OCI-LY7 (cell line): ENCODE measurements at regions not wholly inside any gene's neighbourhood (a gene's known extent, or its start where the extent isn't known, plus 50 kb on each side); places are given as distances from the start of the nearest gene placed in this dataset.

Experiments
- BruUV-seq: library from RNA; stranded (reverse); fragments of 400-500 nt; replicated peaks from 2 replicates; lab custom pipeline; 2021; lab: Mats Ljungman, UMichigan
- CTCF ChIA-PET: fragments of 300-600 bp; sonication (Branson Sonifier 250); formaldehyde crosslinking; loops from one replicate; lab custom pipeline; 2022; ENCODE audit warnings: antibody characterized with exemption; ENCODE audit not compliant: unreplicated experiment; lab: Charles Lee
- POLR2A ChIA-PET: fragments of 300-600 bp; sonication (Branson Sonifier 250); formaldehyde crosslinking; loops from one replicate; lab custom pipeline; 2022; ENCODE audit warnings: antibody characterized with exemption; lab: Charles Lee
- DNase-seq: peaks from one replicate; pipeline ENCODE4 v3.0.0-alpha.2; 2015; ENCODE audit warnings: low spot score
- H2AFZ ChIP-seq: fragments of 200-600 bp; sonication (generic), shearing (Covaris generic); 2 replicates; pipeline ENCODE4 v1.6.1; 2014; ENCODE audit warnings: mild to moderate bottlenecking, antibody characterized with exemption, low read length, moderate library complexity
- H3K27ac ChIP-seq: fragments of 200-600 bp; sonication (generic); 2 replicates; pipeline ENCODE4 v1.5.1; 2014; ENCODE audit warnings: mixed run types, low read depth, mild to moderate bottlenecking, moderate library complexity, low read length, inconsistent platforms; ENCODE audit not compliant: poor library complexity, severe bottlenecking
- H3K36me3 ChIP-seq: fragments of 200-600 bp; sonication (generic); 2 replicates; pipeline ENCODE4 v1.6.1; 2014; ENCODE audit warnings: mild to moderate bottlenecking, antibody characterized with exemption, low read length, moderate library complexity, mixed read lengths; ENCODE audit not compliant: insufficient read depth
- H3K4me1 ChIP-seq: fragments of 200-600 bp; sonication (generic); 2 replicates; pipeline ENCODE4 v1.5.1; 2014; ENCODE audit warnings: mild to moderate bottlenecking, low read length; ENCODE audit not compliant: insufficient read depth, poor library complexity, severe bottlenecking
- H3K4me2 ChIP-seq: fragments of 200-600 bp; sonication (generic); 2 replicates; pipeline ENCODE4 v1.6.1; 2014; ENCODE audit warnings: mild to moderate bottlenecking, low read length
- H3K4me3 ChIP-seq: fragments of 200-600 bp; sonication (generic); 2 replicates; pipeline ENCODE4 v1.5.1; 2014; ENCODE audit warnings: mild to moderate bottlenecking, low read depth, low read length; ENCODE audit not compliant: poor library complexity, severe bottlenecking
- H3K79me2 ChIP-seq: fragments of 200-600 bp; sonication (generic); 2 replicates; pipeline ENCODE4 v1.6.1; 2016; ENCODE audit warnings: low read depth, mild to moderate bottlenecking, low read length, moderate library complexity, mixed read lengths; ENCODE audit not compliant: insufficient read depth
- H3K9me2 ChIP-seq: fragments of 200-600 bp; sonication (generic); 2 replicates; pipeline ENCODE4 v1.6.1; 2016; ENCODE audit warnings: mild to moderate bottlenecking, low read length, mixed read lengths; ENCODE audit not compliant: insufficient read depth
- H3K9me3 ChIP-seq: fragments of 200-600 bp; sonication (generic); 2 replicates; pipeline ENCODE4 v1.6.1; 2014; ENCODE audit warnings: mild to moderate bottlenecking, mixed run types, low read length, mixed read lengths
- H4K20me1 ChIP-seq: fragments of 200-600 bp; sonication (generic); 2 replicates; pipeline ENCODE4 v1.6.1; 2014; ENCODE audit warnings: mild to moderate bottlenecking, antibody characterized with exemption, low read length, moderate library complexity, mixed read lengths; ENCODE audit not compliant: insufficient read depth
- EZH2phosphoT487 ChIP-seq: fragments of 200-600 bp; sonication (generic); IDR thresholded peaks from 2 replicates; pipeline ENCODE4 v1.6.1; 2018; ENCODE audit warnings: low read depth, borderline replicate concordance, mild to moderate bottlenecking, mixed run types, antibody characterized with exemption, low read length, moderate library complexity, mixed read lengths
- intact Hi-C: fragments of 100-400 bp; cut with micrococcal nuclease; formaldehyde crosslinking; loops from one replicate; pipeline ENCODE4 v1.10.0; 2022; ENCODE audit not compliant: unreplicated experiment
- TF ChIP-seq, protein P1 (sequence below): fragments of 200-600 bp; sonication (generic); conservative IDR thresholded peaks from 2 replicates; pipeline ENCODE4 v1.5.1; 2014; ENCODE audit warnings: mild to moderate bottlenecking, antibody characterized with exemption, low read length, moderate library complexity, mixed read lengths

- TF ChIP-seq, protein P1, sequence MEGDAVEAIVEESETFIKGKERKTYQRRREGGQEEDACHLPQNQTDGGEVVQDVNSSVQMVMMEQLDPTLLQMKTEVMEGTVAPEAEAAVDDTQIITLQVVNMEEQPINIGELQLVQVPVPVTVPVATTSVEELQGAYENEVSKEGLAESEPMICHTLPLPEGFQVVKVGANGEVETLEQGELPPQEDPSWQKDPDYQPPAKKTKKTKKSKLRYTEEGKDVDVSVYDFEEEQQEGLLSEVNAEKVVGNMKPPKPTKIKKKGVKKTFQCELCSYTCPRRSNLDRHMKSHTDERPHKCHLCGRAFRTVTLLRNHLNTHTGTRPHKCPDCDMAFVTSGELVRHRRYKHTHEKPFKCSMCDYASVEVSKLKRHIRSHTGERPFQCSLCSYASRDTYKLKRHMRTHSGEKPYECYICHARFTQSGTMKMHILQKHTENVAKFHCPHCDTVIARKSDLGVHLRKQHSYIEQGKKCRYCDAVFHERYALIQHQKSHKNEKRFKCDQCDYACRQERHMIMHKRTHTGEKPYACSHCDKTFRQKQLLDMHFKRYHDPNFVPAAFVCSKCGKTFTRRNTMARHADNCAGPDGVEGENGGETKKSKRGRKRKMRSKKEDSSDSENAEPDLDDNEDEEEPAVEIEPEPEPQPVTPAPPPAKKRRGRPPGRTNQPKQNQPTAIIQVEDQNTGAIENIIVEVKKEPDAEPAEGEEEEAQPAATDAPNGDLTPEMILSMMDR: no peak
- TF ChIP-seq EZH2phosphoT487: no peak
- BruUV-seq: no TSS peak
- Histone ChIP-seq H3K9me3 (no peaks in the 10 kb centered on the region), H3K4me1 (no peaks in the 10 kb centered on the region), H3K4me2 (no peak overlapping the region), H3K27ac (no peak overlapping the region), H4K20me1 (no peaks in the 10 kb centered on the region), H3K36me3 (no peaks in the 10 kb centered on the region), H3K79me2 (no peaks in the 10 kb centered on the region), H3K9me2 (no peaks in the 10 kb centered on the region), H2AFZ (no peak overlapping the region), H3K4me3 (no peak overlapping the region)
- POLR2A ChIA-PET: no interaction called here
- DNase-seq: no peak
- intact Hi-C loops: no loop called here
- CTCF ChIA-PET: no interaction called here
These were observed 1284.9 kb upstream of the LRRTM1 start for GRCh38 chr2:81589406-81589805.

DNA sequence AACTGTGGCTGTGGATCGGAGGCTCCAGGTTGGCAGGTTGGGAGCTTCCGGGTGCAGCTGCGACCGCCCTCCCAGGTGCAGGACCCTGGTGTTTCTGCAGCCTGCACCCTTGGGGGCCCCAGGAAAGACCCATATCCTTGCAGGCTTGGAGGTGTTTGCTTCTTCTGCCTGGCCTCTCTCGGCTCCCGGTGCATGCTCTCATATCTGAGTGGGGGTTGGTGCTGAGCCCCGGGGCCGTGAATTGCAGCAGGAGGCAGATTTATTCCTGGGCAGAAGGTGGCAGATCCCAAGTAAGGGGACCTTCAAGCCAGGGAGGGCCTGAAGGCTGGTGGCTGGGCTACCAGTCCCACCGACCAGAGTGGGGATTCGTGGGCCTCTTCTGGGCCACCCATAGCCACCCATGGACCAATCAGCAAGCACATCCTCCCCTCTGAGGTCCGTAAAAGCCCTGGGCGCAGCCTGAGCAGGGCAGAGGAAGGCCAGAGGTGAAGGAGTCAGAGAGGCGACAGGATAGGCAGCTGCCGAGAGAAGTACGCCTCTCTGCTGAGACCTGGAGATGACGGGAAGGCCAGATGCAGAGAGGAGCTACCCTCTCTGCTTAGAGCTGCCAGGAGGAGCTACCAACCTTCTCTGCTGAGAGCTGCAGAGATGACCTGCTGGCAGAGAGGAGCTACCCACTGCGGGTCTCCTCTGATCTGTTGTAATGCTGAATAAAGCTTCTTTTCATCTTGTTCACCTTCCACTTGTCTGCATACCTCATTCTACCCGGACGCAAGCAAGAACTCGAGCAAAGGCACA, 1279.0 kb upstream of the LRRTM1 start:
- Histone ChIP-seq H2AFZ (no peak overlapping the region), H3K4me2 (no peak overlapping the region), H3K27ac (no peak overlapping the region), H3K4me1 (no peaks in the 10 kb centered on the region), H3K9me3 (no peaks in the 10 kb centered on the region), H3K9me2 (no peaks in the 10 kb centered on the region), H3K79me2 (no peaks in the 10 kb centered on the region), H3K4me3 (no peak overlapping the region), H4K20me1 (no peaks in the 10 kb centered on the region), H3K36me3 (no peaks in the 10 kb centered on the region)
- ChIA-PET POLR2A (no interaction called here), CTCF (no interaction called here)
- BruUV-seq: no TSS peak
- no peak for TF ChIP-seq EZH2phosphoT487
- TF ChIP-seq, protein P1: no peak
- no peak for DNase-seq
- intact Hi-C loops: no loop called here

GRCh38 chr2:81576713-81577112, 1272.2 kb upstream of the LRRTM1 start:
- no peak for TF ChIP-seq EZH2phosphoT487
- TF ChIP-seq, protein P1: no peak
- Histone ChIP-seq H2AFZ (no peak overlapping the region), H3K9me3 (no peaks in the 10 kb centered on the region), H3K79me2 (no peaks in the 10 kb centered on the region), H3K4me3 (no peak overlapping the region), H3K9me2 (no peaks in the 10 kb centered on the region; the same call in 1 of the 2 replicates), H3K4me2 (no peak overlapping the region), H4K20me1 (no peaks in the 10 kb centered on the region), H3K36me3 (no peaks in the 10 kb centered on the region), H3K4me1 (no peaks in the 10 kb centered on the region), H3K27ac (no peak overlapping the region)
- CTCF ChIA-PET: no interaction called here
- DNase-seq: no peak
- BruUV-seq: no TSS peak
- intact Hi-C loops: no loop called here
- POLR2A ChIA-PET: no interaction called here
